ENCODE measurements at regions not wholly inside any gene's neighbourhood (a gene's known extent, or its start where the extent isn't known, plus 50 kb on each side); places are given as distances from the start of the nearest gene placed in this dataset.

DNA sequence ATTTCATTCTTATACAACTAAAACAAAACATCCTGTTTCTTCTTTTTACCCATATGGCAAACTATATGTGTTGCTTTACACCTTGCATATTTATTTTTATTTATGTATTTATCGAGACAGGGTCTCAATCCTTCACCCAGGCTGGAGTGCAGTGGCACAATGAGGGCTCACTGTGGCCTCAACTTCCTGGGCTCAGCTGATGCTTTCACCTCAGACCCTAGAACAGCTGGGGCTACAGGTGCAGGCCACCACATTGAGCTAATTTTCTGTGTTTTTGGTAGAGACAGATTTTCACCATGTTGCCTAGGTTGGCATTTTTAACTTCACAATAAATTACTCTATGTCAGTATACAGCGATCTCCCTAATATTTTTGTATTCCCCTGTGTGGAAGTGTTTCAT lies 522.0 kb downstream of the MBD2 start:
- Histone ChIP-seq H3K4me1 (ENCODE audit: control insufficient read depth, insufficient read depth, low read length) (no peaks in the 10 kb centered on the region), H3K9ac (ENCODE audit: extremely low read depth, low read length, poor library complexity, severe bottlenecking) (no peak overlapping the region), H3K4me3 (ENCODE audit: low read length) (no peak overlapping the region), H3K36me3 (ENCODE audit: control insufficient read depth, insufficient read depth, low read length) (no peaks in the 10 kb centered on the region), H3K27ac (ENCODE audit: low read depth, low read length) (no peak overlapping the region), H3K27me3 (ENCODE audit: control insufficient read depth, insufficient read depth, low read length, poor library complexity, severe bottlenecking) (no peaks in the 10 kb centered on the region), H3K9me3 (ENCODE audit: control insufficient read depth, low read length) (no peaks in the 10 kb centered on the region)
- no peak overlapping the region for H3K27ac Mint-ChIP-seq
- no peaks in the 10 kb centered on the region for H3K9me3 Mint-ChIP-seq
- 75% methylated on average over 1 of the region's 2 CpGs; no CpG with 5 or more reads in 1 of the 2 experiments for WGBS, 2 experiments (ENCODE audit: insufficient coverage in 1 of 2, insufficient read length in 1 of 2)
- H3K36me3 Mint-ChIP-seq (ENCODE audit: low read depth), result no peaks in the 10 kb centered on the region
- H3K27me3 Mint-ChIP-seq (ENCODE audit: insufficient read depth), result no peaks in the 10 kb centered on the region
- no peak for DNase-seq
- peaks cover 4% of the 10 kb centered on the region for H3K4me1 Mint-ChIP-seq
- TF ChIP-seq, protein P1, sequence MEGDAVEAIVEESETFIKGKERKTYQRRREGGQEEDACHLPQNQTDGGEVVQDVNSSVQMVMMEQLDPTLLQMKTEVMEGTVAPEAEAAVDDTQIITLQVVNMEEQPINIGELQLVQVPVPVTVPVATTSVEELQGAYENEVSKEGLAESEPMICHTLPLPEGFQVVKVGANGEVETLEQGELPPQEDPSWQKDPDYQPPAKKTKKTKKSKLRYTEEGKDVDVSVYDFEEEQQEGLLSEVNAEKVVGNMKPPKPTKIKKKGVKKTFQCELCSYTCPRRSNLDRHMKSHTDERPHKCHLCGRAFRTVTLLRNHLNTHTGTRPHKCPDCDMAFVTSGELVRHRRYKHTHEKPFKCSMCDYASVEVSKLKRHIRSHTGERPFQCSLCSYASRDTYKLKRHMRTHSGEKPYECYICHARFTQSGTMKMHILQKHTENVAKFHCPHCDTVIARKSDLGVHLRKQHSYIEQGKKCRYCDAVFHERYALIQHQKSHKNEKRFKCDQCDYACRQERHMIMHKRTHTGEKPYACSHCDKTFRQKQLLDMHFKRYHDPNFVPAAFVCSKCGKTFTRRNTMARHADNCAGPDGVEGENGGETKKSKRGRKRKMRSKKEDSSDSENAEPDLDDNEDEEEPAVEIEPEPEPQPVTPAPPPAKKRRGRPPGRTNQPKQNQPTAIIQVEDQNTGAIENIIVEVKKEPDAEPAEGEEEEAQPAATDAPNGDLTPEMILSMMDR (conservative IDR thresholded peaks at IDR 0.05), result no peak
- no peak overlapping the region for H3K4me3 Mint-ChIP-seq

DNA sequence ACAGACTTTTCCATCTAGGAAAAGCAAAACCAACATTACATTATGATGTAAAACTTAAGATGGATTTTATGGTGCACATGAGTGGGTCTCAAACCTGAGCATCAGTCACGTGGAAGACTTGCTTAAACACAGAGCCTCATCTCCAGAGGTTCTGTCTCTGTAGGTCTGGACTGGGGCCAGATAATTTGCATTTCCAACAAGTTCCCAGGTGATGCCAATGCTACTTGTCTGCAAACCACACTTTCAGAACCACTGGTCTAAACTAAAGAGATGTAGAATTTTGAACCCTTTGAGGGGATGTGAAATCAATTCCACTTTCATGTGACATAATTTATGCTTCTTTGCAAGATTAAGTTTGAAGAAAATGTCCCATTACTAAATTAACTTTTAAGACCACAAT lies 522.8 kb downstream of the MBD2 start:
- Histone ChIP-seq H3K27ac (ENCODE audit: low read depth, low read length) (no peak overlapping the region), H3K36me3 (ENCODE audit: control insufficient read depth, insufficient read depth, low read length) (no peaks in the 10 kb centered on the region), H3K4me1 (ENCODE audit: control insufficient read depth, insufficient read depth, low read length) (no peaks in the 10 kb centered on the region), H3K27me3 (ENCODE audit: control insufficient read depth, insufficient read depth, low read length, poor library complexity, severe bottlenecking) (no peaks in the 10 kb centered on the region), H3K9me3 (ENCODE audit: control insufficient read depth, low read length) (no peaks in the 10 kb centered on the region), H3K9ac (ENCODE audit: extremely low read depth, low read length, poor library complexity, severe bottlenecking) (no peak overlapping the region), H3K4me3 (ENCODE audit: low read length) (no peak overlapping the region)
- TF ChIP-seq, protein P1 (conservative IDR thresholded peaks at IDR 0.05), result no peak
- no peaks in the 10 kb centered on the region for H3K9me3 Mint-ChIP-seq
- DNase-seq, result no peak
- H3K4me3 Mint-ChIP-seq, result no peak overlapping the region
- 87 to 90% methylated on average over 1 of the region's 1 CpG for WGBS, 2 experiments (ENCODE audit: insufficient coverage in 1 of 2, insufficient read length in 1 of 2)
- no peaks in the 10 kb centered on the region for H3K27me3 Mint-ChIP-seq (ENCODE audit: insufficient read depth)
- H3K27ac Mint-ChIP-seq, result no peak overlapping the region
- peaks cover 4% of the 10 kb centered on the region for H3K4me1 Mint-ChIP-seq
- H3K36me3 Mint-ChIP-seq (ENCODE audit: low read depth), result no peaks in the 10 kb centered on the region

GRCh38 chr18:53698907-53699306 lies 525.6 kb downstream of the MBD2 start:
- H3K27ac Mint-ChIP-seq, result no peak overlapping the region
- Histone ChIP-seq H3K9ac (ENCODE audit: extremely low read depth, low read length, poor library complexity, severe bottlenecking) (no peak overlapping the region), H3K4me3 (ENCODE audit: low read length) (no peak overlapping the region), H3K27me3 (ENCODE audit: control insufficient read depth, insufficient read depth, low read length, poor library complexity, severe bottlenecking) (no peaks in the 10 kb centered on the region), H3K36me3 (ENCODE audit: control insufficient read depth, insufficient read depth, low read length) (no peaks in the 10 kb centered on the region), H3K9me3 (ENCODE audit: control insufficient read depth, low read length) (no peaks in the 10 kb centered on the region), H3K4me1 (ENCODE audit: control insufficient read depth, insufficient read depth, low read length) (no peaks in the 10 kb centered on the region), H3K27ac (ENCODE audit: low read depth, low read length) (no peak overlapping the region)
- no peaks in the 10 kb centered on the region for H3K9me3 Mint-ChIP-seq
- WGBS, 2 experiments (ENCODE audit: insufficient coverage in 1 of 2, insufficient read length in 1 of 2), result 13% methylated on average over 2 of the region's 2 CpGs; no CpG with 5 or more reads in 1 of the 2 experiments
- H3K27me3 Mint-ChIP-seq (ENCODE audit: insufficient read depth), result no peaks in the 10 kb centered on the region
- H3K4me3 Mint-ChIP-seq, result no peak overlapping the region
- peak; percentile 73 for DNase-seq
- TF ChIP-seq, protein P1 (conservative IDR thresholded peaks at IDR 0.05), result peak; percentile 89
- no peaks in the 10 kb centered on the region for H3K36me3 Mint-ChIP-seq (ENCODE audit: low read depth)
- peaks cover 4% of the 10 kb centered on the region for H3K4me1 Mint-ChIP-seq

Data from endodermal cell (in vitro differentiated cells).